ENCODE measurements at regions not wholly inside any gene's neighbourhood (a gene's known extent, or its start where the extent isn't known, plus 50 kb on each side); places are given as distances from the start of the nearest gene placed in this dataset.
"Not testable (repeated sequence)": the region's sequence is repeated elsewhere in the genome, so short reads cannot be mapped to it uniquely, and the experiment has no call there.

GRCh38 chr1:20432341-20432740 lies 53.7 kb downstream of the CAMK2N1 start:
- DNase-seq: no peak

- DNase-seq: no peak
Observed at GRCh38 chr1:20431176-20431460, 54.9 kb downstream of the CAMK2N1 start.

GRCh38 chr1:20430355-20431175 lies 55.4 kb downstream of the CAMK2N1 start:
- DNase-seq: peak; percentile 71

- no peak for DNase-seq
Observed at GRCh38 chr1:20429296-20429695, 56.7 kb downstream of the CAMK2N1 start.

- DNase-seq: no peak
Observed at GRCh38 chr1:20428841-20429240, 57.2 kb downstream of the CAMK2N1 start.

- DNase-seq: peak; percentile 83
Observed at GRCh38 chr1:20426923-20427322, 59.1 kb downstream of the CAMK2N1 start.

- no peak for DNase-seq
Observed at GRCh38 chr1:20426371-20426770, 59.6 kb downstream of the CAMK2N1 start.

- DNase-seq: no peak
Observed at GRCh38 chr1:20425622-20426021, 60.4 kb downstream of the CAMK2N1 start.

- DNase-seq: no peak
Observed at GRCh38 chr1:20423169-20423795, 62.7 kb downstream of the CAMK2N1 start.

- DNase-seq: no peak
Observed at GRCh38 chr1:20421441-20421840, 64.6 kb downstream of the CAMK2N1 start.

- no peak for DNase-seq
Observed at GRCh38 chr1:20417581-20417980, 68.4 kb downstream of the CAMK2N1 start.

- DNase-seq: no peak
Observed at GRCh38 chr1:20416706-20417105, 69.3 kb downstream of the CAMK2N1 start.

GRCh38 chr1:20413776-20414140 lies 72.3 kb downstream of the CAMK2N1 start:
- DNase-seq: no peak

- DNase-seq: no peak
Observed at GRCh38 chr1:20413136-20413775, 72.8 kb downstream of the CAMK2N1 start.

GRCh38 chr1:20411196-20411980 lies 74.6 kb downstream of the CAMK2N1 start:
- no peak for DNase-seq

- DNase-seq: no peak
Observed at GRCh38 chr1:20410503-20410902, 75.5 kb downstream of the CAMK2N1 start.

GRCh38 chr1:20409971-20410370 lies 76.0 kb downstream of the CAMK2N1 start:
- no peak for DNase-seq

GRCh38 chr1:20409012-20409411 lies 77.0 kb downstream of the CAMK2N1 start:
- DNase-seq: no peak

- not testable (repeated sequence) for DNase-seq
Observed at GRCh38 chr1:20408133-20408650, 77.8 kb downstream of the CAMK2N1 start.

- DNase-seq: no peak
Observed at GRCh38 chr1:20405893-20406604, 80.0 kb downstream of the CAMK2N1 start.

GRCh38 chr1:20405051-20405754 lies 80.8 kb downstream of the CAMK2N1 start:
- DNase-seq: no peak
